ENCODE measurements at regions not wholly inside any gene's neighbourhood (a gene's known extent, or its start where the extent isn't known, plus 50 kb on each side); places are given as distances from the start of the nearest gene placed in this dataset.

GRCh38 chr4:154033921-154034320 lies 245.0 kb upstream of the SFRP2 start:
- no peak overlapping the region for H3K18ac ChIP-seq (ENCODE audit: extremely low read depth, low read length)
- whole genome bisulfite sequencing, 2 experiments (ENCODE audit: extremely low coverage in 1 of 2, insufficient coverage in 1 of 2, insufficient read length in 1 of 2, insufficient replicate concordance in 2 of 2, low coverage in 1 of 2, low lambda C conversion rate in 2 of 2, missing lambda C conversion rate in 1 of 2) = 93% methylated on average over 3 of the region's 3 CpGs; no CpG with 5 or more reads in 1 of the 2 experiments

More at GRCh38 chr4:154033921-154034320, 245.0 kb upstream of the SFRP2 start:
- Histone ChIP-seq H2BK12ac (ENCODE audit: low read depth, low read length) (no peak overlapping the region), H2AFZ (ENCODE audit: low read length) (no peak overlapping the region), H3K27ac (ENCODE audit: low read depth, low read length) (no peak overlapping the region), H4K8ac (ENCODE audit: extremely low read depth, insufficient read depth, low read length) (no peak overlapping the region), H2BK5ac (ENCODE audit: low read depth, low read length) (no peak overlapping the region), H3K9ac (replicated peaks in 1 of 4; ENCODE audit: extremely low read depth in 1 of 4, low read depth in 3 of 4, low read length in 3 of 4) (no peak overlapping the region), H3K4ac (replicated peaks; ENCODE audit: insufficient read length, low read depth, low read length) (no peak overlapping the region), H3K9me3 (ENCODE audit: insufficient read depth in 2 of 2, low read depth in 1 of 2, low read length in 1 of 2) (0 out of 4 replicates have a peak, but pooled peaks cover 0 to 7% of the 10 kb centered on the region in 2 experiments), H3K36me3 (ENCODE audit: control insufficient read depth in 2 of 4, insufficient read depth in 4 of 4, low read length in 3 of 4) (no peaks in the 10 kb centered on the region), H2AK5ac (ENCODE audit: low read depth, low read length) (no peak overlapping the region), H3K4me3 (ENCODE audit: extremely low read depth in 1 of 4, insufficient read depth in 2 of 4, low read depth in 3 of 4, low read length in 4 of 4) (no peak overlapping the region), H3K14ac (ENCODE audit: insufficient read length) (no peak overlapping the region), H3K27me3 (replicated peaks in 1 of 4; ENCODE audit: control insufficient read depth in 3 of 4, extremely low read depth in 1 of 4, insufficient read depth in 3 of 4, low read length in 3 of 4) (no peaks in the 10 kb centered on the region), H4K20me1 (replicated peaks in 1 of 2; ENCODE audit: control insufficient read depth in 1 of 2, insufficient read depth in 2 of 2, low read length in 2 of 2) (no peaks in the 10 kb centered on the region), H3K79me1 (ENCODE audit: low read depth, low read length) (no peaks in the 10 kb centered on the region), H3K23me2 (ENCODE audit: low read depth, low read length) (no peaks in the 10 kb centered on the region), H3K79me2 (ENCODE audit: control insufficient read depth in 1 of 2, insufficient read depth in 2 of 2, low read length in 2 of 2) (no peaks in the 10 kb centered on the region), H2BK120ac (replicated peaks; ENCODE audit: low read depth, low read length) (no peak overlapping the region), H2BK15ac (ENCODE audit: low read length) (no peak overlapping the region), H2BK20ac (ENCODE audit: low read length) (no peak overlapping the region), H4K5ac (ENCODE audit: insufficient read length, low read depth, low read length) (no peak overlapping the region), H3K4me2 (ENCODE audit: insufficient read depth in 1 of 2, low read depth in 2 of 2, low read length in 2 of 2) (no peak overlapping the region), H3K23ac (ENCODE audit: insufficient read length) (no peak overlapping the region), H3K56ac (replicated peaks; ENCODE audit: insufficient read length, low read depth, low read length) (no peak overlapping the region), H3K4me1 (replicated peaks in 1 of 4; ENCODE audit: control insufficient read depth in 3 of 4, insufficient read depth in 4 of 4, low read length in 3 of 4) (peaks cover 0 to 4% (median 2%) of the 10 kb centered on the region in 4 experiments; a peak in 2 of 7 replicates), H4K91ac (replicated peaks; ENCODE audit: insufficient read length, low read length) (no peak overlapping the region)
- ChIA-PET CTCF (ENCODE audit: partially characterized antibody) (interaction anchor here (0.7 to 2.3 kb wide), 10 partner anchors 10 to 248 kb away, joined by 3 to 13 read pairs (median 4); no protein-coding TSS in a partner anchor), POLR2A (ENCODE audit: partially characterized antibody) (no interaction called here)
- no peak for FAIRE-seq
- DNase-seq (ENCODE audit: low read depth in 1 of 2, low spot score in 2 of 2) = no peak
- no peak for TF ChIP-seq SIX5 (IDR thresholded peaks at IDR 0.05; ENCODE audit: low read depth, low read length)
- no peak for TF ChIP-seq POLR2AphosphoS5 (IDR thresholded peaks at IDR 0.05; ENCODE audit: low read depth, low read length)
- TF ChIP-seq HDAC6 (IDR thresholded peaks at IDR 0.05; ENCODE audit: low read depth, low read length) = no peak

All from H1 (cell line).